UCSD-AML1 (cell line): ENCODE measurements at regions not wholly inside any gene's neighbourhood (a gene's known extent, or its start where the extent isn't known, plus 50 kb on each side); places are given as distances from the start of the nearest gene placed in this dataset.
"Not testable (repeated sequence)": the region's sequence is repeated elsewhere in the genome, so short reads cannot be mapped to it uniquely, and the experiment has no call there.

ENCODE experiments used
- DNase-seq: peaks from one replicate; lab custom pipeline; 2025; ENCODE audit not compliant: unreplicated experiment; lab: John Stamatoyannopoulos, UW

DNA sequence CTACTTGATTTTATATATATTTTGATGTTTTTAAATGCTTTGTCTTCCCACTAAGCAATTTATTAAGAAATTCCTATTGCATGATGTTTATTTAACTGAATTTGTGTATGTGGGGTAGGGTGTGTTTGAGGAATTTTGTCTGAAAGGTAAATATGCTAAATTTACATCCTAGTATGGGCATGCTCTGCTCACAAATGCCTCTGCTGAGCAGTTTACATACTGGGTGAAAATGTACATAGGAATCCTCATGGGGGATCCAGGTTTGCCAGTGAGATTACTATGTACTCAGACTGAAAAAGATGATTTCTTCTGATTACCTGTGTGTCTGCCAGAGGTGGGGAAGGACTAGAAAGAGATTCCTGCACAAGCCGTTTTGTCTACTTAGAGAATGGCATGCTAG, 126.6 kb downstream of the DISP1 start:
- DNase-seq, result no peak

DNA sequence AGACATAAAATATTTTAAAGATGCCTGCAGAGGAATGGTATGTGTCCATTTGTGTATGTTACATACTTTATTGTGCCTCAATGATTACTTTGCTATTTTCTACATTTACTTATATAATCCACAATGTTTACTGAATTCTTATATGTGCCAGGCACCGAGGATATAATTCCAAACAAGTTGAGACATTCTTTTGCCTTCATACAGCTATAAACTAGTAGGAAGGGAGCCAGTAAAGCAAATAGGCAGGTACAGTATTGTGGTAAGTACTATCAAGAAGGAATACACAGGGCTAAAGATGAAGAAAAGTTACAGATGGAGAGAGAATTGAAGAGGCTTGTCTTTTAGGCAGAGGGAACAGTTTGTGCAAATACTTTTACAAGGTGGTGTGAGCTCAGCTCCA, 131.6 kb downstream of the DISP1 start:
- DNase-seq, result no peak

DNA sequence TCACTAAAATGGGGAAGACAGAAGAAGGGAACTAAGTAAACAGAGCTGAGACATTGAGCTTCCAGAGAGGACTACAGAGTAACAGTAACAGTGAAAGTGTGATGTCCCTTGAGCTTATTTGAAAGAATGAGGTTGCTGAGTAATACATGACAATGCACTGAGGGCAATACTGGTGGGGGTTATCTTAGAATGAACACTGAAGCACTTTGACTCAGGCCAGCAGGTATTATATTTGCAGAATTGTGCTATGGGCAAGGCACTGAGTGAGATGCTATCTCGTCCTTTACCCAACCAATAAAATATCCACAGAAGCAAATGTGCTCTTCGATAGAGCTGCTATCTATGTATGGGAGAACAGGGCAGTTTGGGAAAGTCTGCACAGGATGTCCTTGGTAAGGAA, 133.2 kb downstream of the DISP1 start:
- no peak for DNase-seq

DNA sequence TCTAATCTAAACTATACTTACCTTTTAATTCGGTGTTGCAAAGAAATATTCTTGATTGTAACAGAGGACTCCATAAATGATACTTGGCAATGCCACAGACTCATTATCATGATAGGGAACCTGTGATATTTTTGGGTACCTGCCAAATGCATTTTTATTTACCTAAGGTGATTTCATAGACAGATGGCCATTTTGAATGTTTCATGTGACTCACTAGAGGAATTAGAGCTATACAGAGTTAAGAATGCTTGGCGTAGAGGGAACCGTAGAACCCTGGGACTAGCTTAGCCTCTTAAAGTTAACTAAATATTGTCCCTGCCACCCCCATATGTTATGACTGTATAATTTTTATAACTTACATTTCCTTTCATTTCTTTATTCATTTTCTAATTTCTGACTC, 136.1 kb downstream of the DISP1 start:
- no peak for DNase-seq

DNA sequence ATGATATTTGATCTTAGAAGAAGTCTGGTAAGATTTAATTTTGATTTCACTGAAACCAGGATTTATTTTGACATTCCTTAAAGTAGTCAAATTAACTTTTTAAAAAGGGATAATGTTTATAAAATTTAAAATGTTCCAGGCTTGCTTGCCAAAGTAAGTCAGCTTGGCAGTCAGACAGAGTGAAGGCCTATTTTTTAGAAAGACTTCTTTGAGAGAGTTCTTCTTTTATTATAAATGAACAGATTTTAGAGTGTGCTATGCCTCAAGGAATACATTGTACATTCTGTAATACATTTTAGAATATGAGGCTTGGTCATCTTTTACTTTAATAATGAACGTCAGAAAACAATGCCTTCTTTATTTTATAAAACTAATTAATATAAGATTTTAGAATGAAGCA, 138.7 kb downstream of the DISP1 start:
- DNase-seq, result no peak

DNA sequence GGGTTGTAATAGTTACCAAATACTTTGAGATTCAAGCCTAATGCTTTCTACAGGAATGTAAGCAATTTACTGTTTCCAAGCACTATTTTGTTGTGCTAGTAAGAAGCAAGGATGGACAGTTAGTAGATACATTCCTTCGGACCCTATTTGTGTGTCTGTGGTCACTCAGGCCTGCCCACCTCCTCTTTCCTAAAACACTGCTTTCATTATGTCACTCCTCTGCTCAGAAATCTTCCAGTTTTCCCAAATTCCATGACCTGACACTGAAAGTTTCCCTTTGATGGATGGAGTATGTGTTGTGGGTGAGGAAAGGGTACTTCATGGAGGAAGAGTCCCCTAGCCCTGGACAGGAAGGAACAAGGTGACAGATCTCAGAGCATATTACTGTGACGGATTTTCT, 141.1 kb downstream of the DISP1 start:
- no peak for DNase-seq

DNA sequence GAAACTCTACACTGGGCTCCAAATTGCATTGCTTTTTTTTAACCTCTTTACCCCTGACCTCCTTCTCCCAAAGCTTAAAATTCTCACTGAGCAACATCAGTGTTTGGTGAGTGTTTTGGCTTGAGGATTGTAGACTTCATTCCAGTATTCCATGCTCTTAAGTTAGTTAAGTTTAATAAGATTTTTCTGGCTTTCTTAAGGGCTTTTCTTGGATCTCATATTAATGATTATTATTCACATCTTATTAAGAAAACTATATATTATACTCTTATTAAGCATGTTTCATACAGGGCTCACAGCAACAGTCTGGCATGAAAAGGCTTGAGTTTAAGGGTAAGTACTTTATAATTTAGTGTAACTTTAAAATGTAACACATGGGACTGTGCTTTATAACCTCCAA, 141.8 kb downstream of the DISP1 start:
- no peak for DNase-seq

DNA sequence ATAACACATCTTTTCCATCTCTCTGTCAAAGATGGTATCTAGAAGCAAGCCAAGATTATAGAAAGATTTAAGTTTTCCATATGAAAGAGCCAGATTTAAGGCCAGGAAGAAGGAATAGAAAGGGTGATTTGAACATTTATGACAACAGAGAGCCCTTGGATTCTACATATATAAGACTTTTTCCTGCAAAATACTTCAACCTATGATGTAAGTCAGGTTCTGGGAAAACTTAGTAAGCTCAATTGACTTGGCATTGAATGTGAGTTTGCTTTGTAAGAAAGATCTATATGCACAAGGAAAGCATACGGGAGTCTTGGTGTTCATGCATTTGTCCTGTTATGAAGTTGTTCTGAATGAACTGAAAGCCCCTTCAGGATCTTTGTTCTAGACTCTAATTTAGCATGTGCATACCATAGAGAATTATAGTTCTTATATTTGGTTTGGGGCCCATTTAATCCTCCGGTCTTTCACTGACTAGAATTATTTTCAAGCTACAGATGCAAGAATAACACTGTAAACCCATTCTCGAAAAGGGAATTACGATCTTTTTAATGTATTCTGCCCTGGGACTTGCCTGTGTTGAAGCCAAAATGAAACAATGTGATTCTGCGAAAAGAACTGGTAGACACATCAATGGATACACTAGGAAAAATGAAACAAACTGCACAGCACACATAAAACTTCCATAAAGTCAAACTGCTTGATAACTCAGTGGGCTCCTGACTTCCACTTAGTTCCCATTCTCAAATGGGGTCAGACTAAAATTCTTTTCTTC, 152.8 kb downstream of the DISP1 start:
- DNase-seq, result no peak

DNA sequence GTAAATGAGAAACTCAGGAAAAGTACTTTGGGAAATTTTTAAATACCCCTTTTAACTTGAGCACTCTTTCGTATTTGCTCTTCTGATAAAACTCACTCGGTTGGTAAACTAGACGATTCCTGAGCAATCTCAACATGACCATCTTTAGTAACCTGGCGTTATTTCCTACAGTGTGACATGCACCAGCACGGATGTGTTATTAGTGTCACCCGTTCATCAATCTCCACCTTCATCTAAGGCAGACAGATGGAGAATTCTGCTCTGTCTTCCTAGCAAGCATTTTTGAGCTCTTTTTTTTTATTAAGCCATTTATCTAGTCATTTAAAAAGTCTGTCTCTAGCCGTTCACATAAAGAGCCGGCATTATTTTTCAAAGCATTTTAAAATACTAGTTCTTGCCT, 155.2 kb downstream of the DISP1 start:
- DNase-seq, result no peak

DNA sequence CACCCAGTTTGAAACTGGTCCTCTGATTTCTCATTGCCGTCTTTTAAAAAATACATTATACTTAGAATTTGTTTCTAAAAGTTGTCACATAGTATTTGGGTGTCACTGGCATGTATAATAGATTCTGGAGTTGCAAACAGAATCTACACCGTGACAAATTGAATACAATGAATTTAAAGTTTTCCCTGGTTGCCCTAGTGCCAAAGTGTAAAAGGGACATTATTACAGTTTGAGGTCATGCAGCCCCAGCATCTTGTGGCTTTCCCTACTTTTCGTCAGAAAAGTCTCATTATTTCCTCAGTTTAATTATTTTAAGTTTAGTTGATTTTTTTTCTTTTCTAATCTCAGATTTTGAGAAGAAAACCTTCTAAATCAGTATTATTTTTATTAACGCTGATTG, 155.9 kb downstream of the DISP1 start:
- no peak for DNase-seq

DNA sequence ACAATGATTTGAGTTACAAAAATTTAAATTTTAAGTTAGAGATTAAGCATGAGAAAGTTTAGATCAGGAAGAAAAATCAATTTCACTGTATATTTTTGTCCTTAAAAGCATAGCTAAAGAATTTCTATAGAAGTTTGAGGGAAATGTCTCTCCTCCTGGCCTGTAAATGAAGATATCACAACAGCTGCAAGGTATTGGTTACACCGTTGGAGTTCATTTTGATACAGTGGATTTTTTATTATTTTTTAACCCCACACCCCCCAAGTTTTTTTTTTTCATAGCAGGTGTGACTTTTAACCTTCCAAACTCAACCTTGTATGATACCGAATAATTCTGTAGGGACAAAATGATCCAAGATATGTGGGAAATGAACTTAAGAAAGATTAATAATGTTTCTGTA, 156.3 kb downstream of the DISP1 start:
- DNase-seq, result no peak

DNA sequence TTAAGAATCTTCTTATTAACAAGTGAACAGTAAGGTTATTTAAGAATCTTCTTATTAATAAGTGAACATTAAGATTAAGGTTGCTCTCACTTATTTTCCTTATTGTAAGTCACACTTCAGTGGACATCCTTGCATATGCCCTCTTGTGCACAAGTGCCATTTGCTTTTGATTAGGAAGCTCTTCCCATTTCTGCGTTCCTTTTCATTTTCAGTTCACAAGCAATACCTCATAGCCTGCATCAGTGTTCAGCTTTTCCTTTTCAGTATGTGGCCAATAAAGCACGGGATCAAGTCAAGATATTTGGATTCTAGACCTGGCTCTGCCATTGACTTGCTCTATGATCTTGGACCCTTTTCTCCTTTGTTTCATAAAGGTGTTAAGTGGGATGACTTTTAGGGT, 158.7 kb downstream of the DISP1 start:
- no peak for DNase-seq

DNA sequence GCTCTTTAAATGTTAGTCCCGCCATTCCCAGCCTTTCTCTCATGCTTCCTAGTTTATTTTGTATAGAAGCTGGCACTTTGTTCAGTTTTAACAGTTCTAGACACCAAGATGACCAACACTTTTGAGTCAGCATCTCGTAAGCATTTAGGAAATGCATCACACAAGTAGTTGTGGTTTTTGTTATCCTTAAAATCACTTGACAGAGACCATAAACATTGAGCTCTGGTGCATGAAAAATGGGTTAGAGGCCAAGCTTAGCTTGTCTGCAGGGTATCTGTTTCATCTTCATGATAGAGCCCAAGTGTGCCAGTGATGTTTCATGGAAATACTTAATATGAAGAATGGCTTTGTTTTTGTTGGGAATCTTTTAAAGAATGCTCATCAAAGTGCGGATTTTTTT, 159.7 kb downstream of the DISP1 start:
- DNase-seq, result no peak

DNA sequence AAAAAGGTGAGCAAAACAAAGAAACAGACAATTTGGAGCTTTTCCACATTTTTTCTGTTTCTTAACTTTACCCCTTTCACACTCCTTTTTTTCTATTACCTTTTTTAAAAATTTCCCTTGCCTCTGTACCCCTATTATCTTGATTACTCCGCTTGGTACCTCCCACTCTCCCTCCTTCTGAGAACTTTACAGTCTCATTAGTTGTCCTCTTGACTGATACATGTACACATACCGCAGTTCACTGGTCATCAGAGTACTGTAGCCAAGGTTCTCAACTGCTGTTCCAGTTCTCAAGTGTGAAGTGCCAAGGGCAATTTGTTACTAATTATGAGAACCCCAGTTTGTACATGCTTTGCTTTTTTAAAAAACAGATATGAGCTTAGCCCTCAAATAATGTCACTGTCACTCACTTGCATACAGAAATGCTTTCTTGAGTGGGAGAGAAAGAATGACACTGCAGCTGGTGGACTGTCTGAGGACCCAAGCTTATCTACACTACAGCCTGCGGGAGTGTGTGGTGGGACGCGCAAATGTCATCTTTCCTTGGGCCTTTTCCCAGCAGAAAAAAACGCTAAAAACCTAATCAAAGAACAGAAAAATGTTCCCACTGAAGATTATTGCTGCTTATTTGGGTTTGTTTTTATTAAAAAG, 160.8 kb downstream of the DISP1 start:
- no peak for DNase-seq

DNA sequence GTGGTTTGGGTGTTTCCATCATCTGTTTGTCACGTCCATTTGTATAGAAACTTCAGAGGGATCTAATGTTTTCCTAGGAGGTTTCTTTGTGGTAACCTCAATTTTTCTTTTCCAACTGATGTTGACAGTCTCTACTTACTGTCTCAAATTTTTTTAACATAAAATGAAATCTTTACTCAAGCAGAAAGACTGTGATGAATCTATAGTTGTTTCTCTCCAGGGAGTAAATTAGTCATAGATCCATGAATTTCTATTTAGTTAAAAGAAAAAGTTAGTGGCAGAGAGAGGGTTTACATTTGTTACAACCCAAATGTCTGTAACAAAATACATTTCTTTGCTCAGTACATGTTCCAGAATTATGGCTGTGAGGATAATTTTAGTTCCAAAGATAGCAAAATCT, 161.6 kb downstream of the DISP1 start:
- DNase-seq, result no peak

DNA sequence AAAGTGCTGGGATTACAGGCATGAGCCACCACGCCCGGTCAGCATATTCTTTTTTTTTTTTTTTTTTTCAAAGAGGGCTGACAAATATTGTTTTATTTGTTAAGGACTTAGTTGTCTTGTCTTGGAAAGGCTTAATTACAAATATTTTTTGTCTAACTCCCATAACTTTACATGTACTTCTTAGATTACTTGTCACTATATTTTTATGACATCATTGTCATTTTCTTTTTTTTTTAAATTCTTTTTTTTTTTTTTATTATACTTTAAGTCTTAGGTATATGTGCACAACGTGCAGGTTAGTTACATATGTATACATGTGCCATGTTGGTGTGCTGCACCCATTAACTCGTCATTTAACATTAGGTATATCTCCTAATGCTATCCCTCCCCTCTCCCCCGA, 162.5 kb downstream of the DISP1 start:
- not testable (repeated sequence) for DNase-seq

DNA sequence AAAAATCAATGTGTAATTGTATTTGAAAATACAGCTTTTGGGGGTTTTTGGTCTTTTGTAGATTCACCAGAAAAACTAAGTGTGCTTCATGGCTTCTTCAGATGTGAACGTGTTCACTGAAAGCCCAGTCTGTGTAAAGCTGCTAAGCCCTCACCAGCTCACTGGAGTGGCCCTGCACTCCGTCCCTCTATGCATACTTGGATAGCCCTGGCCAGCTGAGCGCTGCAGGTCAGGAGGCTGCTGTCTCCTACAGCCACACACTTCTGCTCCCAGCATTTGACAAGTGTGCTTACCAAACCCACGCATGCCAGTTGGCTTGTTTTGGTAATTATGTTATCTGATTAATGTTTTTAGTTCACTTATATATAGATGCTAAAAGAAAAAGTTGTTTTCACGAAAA, 163.5 kb downstream of the TLR5 start:
- DNase-seq, result no peak

DNA sequence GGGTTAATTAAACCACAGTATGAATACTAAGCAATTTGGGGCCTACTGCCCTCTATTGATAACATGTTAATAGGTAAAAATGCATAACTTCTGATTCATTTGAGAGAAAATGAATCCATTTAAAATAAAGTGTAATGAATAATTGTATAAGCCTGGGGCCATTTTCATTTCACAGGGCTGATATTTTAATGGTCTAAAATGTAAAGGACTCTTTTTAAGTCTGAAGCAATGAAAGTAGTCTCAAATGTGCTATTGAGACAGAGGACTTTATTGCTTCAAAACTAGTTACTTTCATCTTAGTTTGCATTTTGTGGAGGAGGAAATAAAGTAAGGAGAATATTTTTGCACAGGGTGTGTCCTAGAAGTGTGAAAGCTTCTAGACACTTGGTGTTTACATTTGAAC, 155.4 kb downstream of the TLR5 start:
- no peak for DNase-seq

DNA sequence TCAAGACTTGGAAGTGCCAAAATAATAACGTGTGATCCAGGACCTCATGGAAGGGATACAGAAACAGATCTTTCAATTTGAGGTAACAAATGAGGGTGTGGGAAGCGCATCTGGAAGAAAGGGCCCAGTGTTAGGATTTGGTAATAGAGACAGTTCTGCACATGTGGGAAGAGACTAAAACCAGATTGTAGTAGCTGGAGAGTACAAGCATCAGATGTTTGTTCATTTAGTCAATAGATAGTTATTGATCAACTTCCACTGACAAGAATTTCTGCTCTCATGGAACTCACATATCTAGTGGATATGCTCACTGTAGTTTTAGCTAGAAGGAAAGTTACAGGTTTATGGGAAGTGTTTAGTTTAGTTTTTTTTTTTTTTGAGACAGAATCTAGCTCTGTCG, 153.6 kb downstream of the TLR5 start:
- DNase-seq, result no peak

DNA sequence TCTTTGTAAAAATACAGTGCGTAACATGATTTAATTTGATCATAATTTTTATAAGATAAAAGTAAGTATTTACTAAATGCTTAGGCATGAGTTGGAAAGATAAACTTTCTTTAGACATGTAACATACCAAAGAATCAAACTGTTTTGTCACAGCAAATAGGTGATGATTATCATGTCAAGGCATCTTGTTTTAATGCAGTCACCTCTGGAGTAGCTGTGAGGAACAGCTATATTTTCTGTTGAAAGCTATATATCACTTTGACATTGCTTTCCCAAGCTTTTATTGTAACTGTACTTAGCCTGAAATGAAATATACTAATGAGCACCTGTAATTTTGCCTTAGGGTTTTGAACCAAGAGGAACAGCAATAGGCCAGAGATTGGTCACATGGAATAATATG, 151.9 kb downstream of the TLR5 start:
- no peak for DNase-seq

DNA sequence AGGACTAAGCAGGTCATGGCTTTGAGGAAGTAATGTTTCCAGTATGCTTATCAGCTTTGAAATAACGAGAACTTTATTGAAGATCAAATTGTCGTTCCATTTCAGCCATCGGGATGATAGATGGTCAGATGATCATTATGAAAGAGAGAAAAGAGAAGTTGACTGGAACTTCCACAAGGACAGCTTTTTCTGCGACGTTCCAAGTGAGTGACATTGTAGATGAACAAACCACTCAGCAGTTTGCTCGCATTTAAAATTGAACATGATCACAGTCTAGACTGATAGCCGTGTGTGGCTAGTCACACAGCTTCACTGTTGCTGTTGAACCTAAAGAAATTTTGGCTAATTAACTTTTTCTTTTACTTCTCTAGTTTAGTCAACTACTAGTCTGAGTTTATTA, 151.1 kb downstream of the TLR5 start:
- no peak for DNase-seq

DNA sequence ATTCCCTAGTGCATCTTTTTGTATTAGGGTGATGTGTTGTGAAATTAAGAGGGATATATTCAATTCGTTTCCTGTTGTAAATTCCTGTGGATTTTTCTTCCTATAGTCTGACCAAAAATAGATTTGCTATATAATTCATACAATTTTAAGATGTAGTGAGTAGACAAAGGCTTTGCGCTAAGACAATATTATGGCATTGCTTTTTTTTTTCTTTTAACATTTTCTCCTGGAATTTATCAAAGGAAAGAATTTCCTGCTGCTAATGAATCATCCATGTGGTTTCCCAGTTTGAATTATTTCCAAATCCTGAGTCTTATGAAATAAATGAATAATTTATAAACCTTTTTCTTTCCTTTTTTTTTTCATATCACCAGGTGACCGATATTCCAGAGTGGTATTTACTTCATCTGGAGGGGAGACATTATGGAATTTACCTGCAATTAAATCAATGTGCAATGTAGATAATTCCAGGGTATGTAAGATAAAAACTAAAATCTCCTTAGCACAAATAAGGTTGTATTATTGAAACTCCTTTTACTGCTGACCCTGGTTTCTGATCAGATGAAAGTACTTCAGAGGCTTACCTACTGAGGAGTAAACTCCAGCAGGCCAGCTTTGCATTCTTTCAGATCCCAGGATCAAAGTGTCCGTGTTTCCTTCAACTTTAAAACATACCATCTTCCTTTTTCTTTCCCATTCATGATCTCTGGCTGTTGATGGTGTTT, 148.4 kb downstream of the TLR5 start:
- no peak for DNase-seq
